A673 (cell line): ENCODE measurements at regions not wholly inside any gene's neighbourhood (a gene's known extent, or its start where the extent isn't known, plus 50 kb on each side); places are given as distances from the start of the nearest gene placed in this dataset.

ENCODE experiments used
- BruUV-seq: library from RNA; stranded (reverse); fragments of 400-500 nt; replicated peaks from 2 replicates; lab custom pipeline; 2021; lab: Mats Ljungman, UMichigan
- CTCF ChIA-PET: fragments of 300-600 bp; sonication (Branson Sonifier 250); formaldehyde crosslinking; loops from one replicate; lab custom pipeline; 2022; ENCODE audit warnings: antibody characterized with exemption; lab: Charles Lee
- POLR2A ChIA-PET: fragments of 300-600 bp; sonication (Branson Sonifier 250); formaldehyde crosslinking; loops from one replicate; lab custom pipeline; 2022; ENCODE audit warnings: antibody characterized with exemption; ENCODE audit not compliant: low non-redundant PET; lab: Charles Lee
- DNase-seq: peaks from one replicate; pipeline ENCODE4 v3.0.0-alpha.2; 2015; ENCODE audit warnings: low spot score
- H3K27ac ChIP-seq: fragments of 200-600 bp; sonication (generic); 2 replicates; pipeline ENCODE4 v1.5.1; 2016; ENCODE audit warnings: mixed run types, low read depth, mild to moderate bottlenecking, mixed read lengths, antibody characterized with exemption, low read length; ENCODE audit not compliant: poor library complexity, severe bottlenecking
- H3K27me3 ChIP-seq: fragments of 200-600 bp; sonication (generic); replicated peaks from 2 replicates; pipeline ENCODE4 v1.6.1; 2017; ENCODE audit warnings: mixed run types, low read depth, mild to moderate bottlenecking, mixed read lengths, antibody characterized with exemption, low read length; ENCODE audit not compliant: insufficient read depth, poor library complexity
- H3K36me3 ChIP-seq: fragments of 200-600 bp; sonication (generic); 2 replicates; pipeline ENCODE4 v1.6.1; 2016; ENCODE audit warnings: mixed run types, mild to moderate bottlenecking, mixed read lengths, antibody characterized with exemption, low read length; ENCODE audit not compliant: insufficient read depth, poor library complexity, severe bottlenecking
- H3K4me1 ChIP-seq: fragments of 200-600 bp; sonication (generic); 2 replicates; pipeline ENCODE4 v1.6.1; 2017; ENCODE audit warnings: mixed run types, mild to moderate bottlenecking, mixed read lengths, antibody characterized with exemption, low read length; ENCODE audit not compliant: insufficient read depth, poor library complexity, severe bottlenecking
- H3K4me3 ChIP-seq: fragments of 200-600 bp; sonication (generic); 2 replicates; pipeline ENCODE4 v1.5.1; 2016; ENCODE audit warnings: low read depth, mixed run types, mild to moderate bottlenecking, mixed read lengths, low read length; ENCODE audit not compliant: poor library complexity, severe bottlenecking
- H3K9me3 ChIP-seq: fragments of 200-600 bp; sonication (generic); 2 replicates; pipeline ENCODE4 v1.6.1; 2016; ENCODE audit warnings: mixed run types, low read depth, mild to moderate bottlenecking, mixed read lengths, antibody characterized with exemption, low read length; ENCODE audit not compliant: poor library complexity, severe bottlenecking
- EZH2 ChIP-seq: fragments of 200-600 bp; sonication (generic); IDR thresholded peaks from 2 replicates; pipeline ENCODE4 v1.6.1; 2017; ENCODE audit warnings: borderline replicate concordance, low read depth, mild to moderate bottlenecking, mixed read lengths, antibody characterized with exemption, low read length; ENCODE audit not compliant: poor library complexity, severe bottlenecking
- intact Hi-C: fragments of 100-400 bp; cut with micrococcal nuclease; formaldehyde crosslinking; loops from one replicate; pipeline ENCODE4 v1.10.0; 2022; ENCODE audit not compliant: unreplicated experiment
- TF ChIP-seq, protein P1 (sequence below): fragments of 300-800, 200-600 bp; sonication (generic); conservative IDR thresholded peaks from 2 replicates; pipeline ENCODE4 v1.5.1; 2017; ENCODE audit warnings: low read depth, mild to moderate bottlenecking, antibody characterized with exemption, low read length, moderate library complexity, mixed read lengths

- no peak overlapping the region for H3K27ac ChIP-seq
- TF ChIP-seq EZH2, result no peak
- TF ChIP-seq, protein P1, sequence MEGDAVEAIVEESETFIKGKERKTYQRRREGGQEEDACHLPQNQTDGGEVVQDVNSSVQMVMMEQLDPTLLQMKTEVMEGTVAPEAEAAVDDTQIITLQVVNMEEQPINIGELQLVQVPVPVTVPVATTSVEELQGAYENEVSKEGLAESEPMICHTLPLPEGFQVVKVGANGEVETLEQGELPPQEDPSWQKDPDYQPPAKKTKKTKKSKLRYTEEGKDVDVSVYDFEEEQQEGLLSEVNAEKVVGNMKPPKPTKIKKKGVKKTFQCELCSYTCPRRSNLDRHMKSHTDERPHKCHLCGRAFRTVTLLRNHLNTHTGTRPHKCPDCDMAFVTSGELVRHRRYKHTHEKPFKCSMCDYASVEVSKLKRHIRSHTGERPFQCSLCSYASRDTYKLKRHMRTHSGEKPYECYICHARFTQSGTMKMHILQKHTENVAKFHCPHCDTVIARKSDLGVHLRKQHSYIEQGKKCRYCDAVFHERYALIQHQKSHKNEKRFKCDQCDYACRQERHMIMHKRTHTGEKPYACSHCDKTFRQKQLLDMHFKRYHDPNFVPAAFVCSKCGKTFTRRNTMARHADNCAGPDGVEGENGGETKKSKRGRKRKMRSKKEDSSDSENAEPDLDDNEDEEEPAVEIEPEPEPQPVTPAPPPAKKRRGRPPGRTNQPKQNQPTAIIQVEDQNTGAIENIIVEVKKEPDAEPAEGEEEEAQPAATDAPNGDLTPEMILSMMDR, result no peak
- H3K27me3 ChIP-seq, result no peaks in the 10 kb centered on the region
- intact Hi-C loops, result loop anchor here (5.0 to 10.0 kb wide), 2 partner anchors 80 to 167 kb away; no protein-coding TSS in a partner anchor
- no peak overlapping the region for H3K4me3 ChIP-seq
- H3K36me3 ChIP-seq, result no peaks in the 10 kb centered on the region
- ChIA-PET CTCF (interaction anchor here (0.6 to 2.3 kb wide), 6 partner anchors 9 to 870 kb away, joined by 3 to 7 read pairs (median 5); no protein-coding TSS in a partner anchor), POLR2A (no interaction called here)
- H3K9me3 ChIP-seq, result no peaks in the 10 kb centered on the region
- no TSS peak for BruUV-seq
- DNase-seq, result no peak
- peaks cover 25% of the 10 kb centered on the region for H3K4me1 ChIP-seq
Observed at GRCh38 chr14:56422221-56422620, 157.4 kb upstream of the TMEM260 start.

DNA sequence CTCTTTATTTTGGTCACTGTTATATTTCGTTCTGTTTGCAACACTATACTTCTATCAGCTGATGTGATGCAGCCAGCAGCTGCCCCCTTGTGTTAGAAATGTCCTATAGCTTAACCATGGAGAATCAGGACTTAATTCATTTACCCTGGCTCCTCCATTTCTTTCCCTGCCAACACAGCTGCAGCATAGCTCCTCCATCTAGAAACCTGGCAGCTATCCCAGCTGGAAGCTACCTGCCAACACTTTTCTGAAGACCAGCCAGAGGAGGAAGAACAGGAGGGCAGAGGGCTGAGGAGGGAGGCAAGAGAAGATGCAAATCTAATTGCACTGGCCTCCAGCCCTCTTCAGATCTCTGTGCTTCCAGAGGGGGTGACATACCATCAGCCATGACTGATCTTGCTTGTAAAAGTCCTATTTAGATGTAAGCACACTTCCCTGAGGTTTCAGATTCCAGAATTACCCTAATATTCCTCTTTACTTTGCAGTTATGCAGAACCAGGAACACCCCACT, 156.8 kb upstream of the TMEM260 start:
- H3K36me3 ChIP-seq, result no peaks in the 10 kb centered on the region
- intact Hi-C loops, result loop anchor here (5.0 to 10.0 kb wide), 2 partner anchors 80 to 168 kb away; no protein-coding TSS in a partner anchor
- BruUV-seq, result no TSS peak
- no peak overlapping the region for H3K4me3 ChIP-seq
- H3K27ac ChIP-seq, result peak overlapping the region; percentile 73
- H3K27me3 ChIP-seq, result no peaks in the 10 kb centered on the region
- peaks cover 25% of the 10 kb centered on the region for H3K4me1 ChIP-seq
- CTCF ChIA-PET, result interaction anchor here (0.6 to 2.3 kb wide), 6 partner anchors 10 to 870 kb away, joined by 3 to 7 read pairs (median 5); no protein-coding TSS in a partner anchor
- TF ChIP-seq, protein P1, result peak; percentile 88
- no peak for TF ChIP-seq EZH2
- peak; percentile 81 for DNase-seq
- H3K9me3 ChIP-seq, result no peaks in the 10 kb centered on the region
- POLR2A ChIA-PET, result no interaction called here

GRCh38 chr14:56423544-56423943, 156.1 kb upstream of the TMEM260 start:
- H3K4me1 ChIP-seq, result peaks cover 25% of the 10 kb centered on the region
- peak overlapping the region; percentile 73 for H3K27ac ChIP-seq
- H3K9me3 ChIP-seq, result no peaks in the 10 kb centered on the region
- no peak overlapping the region for H3K4me3 ChIP-seq
- CTCF ChIA-PET, result interaction anchor here (1.4 to 2.3 kb wide), 2 partner anchors 11 to 51 kb away, joined by 6 to 7 read pairs; no protein-coding TSS in a partner anchor
- no peaks in the 10 kb centered on the region for H3K27me3 ChIP-seq
- no TSS peak for BruUV-seq
- H3K36me3 ChIP-seq, result no peaks in the 10 kb centered on the region
- POLR2A ChIA-PET, result no interaction called here
- peak; percentile 66 for DNase-seq
- TF ChIP-seq, protein P1, result no peak
- no peak for TF ChIP-seq EZH2
- intact Hi-C loops, result loop anchor here (5.0 to 10.0 kb wide), 2 partner anchors 81 to 169 kb away; no protein-coding TSS in a partner anchor
